CD14-positive monocyte (primary cell): ENCODE measurements at regions not wholly inside any gene's neighbourhood (a gene's known extent, or its start where the extent isn't known, plus 50 kb on each side); places are given as distances from the start of the nearest gene placed in this dataset.

ENCODE experiments used
- DNase-seq, 3 donors: peaks; one replicate each; pipeline ENCODE4 v3.0.0-alpha.2; 2011 to 2022
- H2AFZ ChIP-seq: 2 replicates; pipeline ENCODE4 v1.6.0; 2012; ENCODE audit warnings: mild to moderate bottlenecking, low read depth, low read length, inconsistent platforms; ENCODE audit not compliant: insufficient read depth, poor library complexity, severe bottlenecking
- H3K27ac ChIP-seq, 2 donors: 1 replicate in 1 of 2; 2 replicates in 1 of 2; pipeline ENCODE4 v1.5.1; 2012 to 2013; ENCODE audit warnings: low read length in 2 of 2, control low read depth in 1 of 2, inconsistent platforms in 1 of 2, low read depth in 1 of 2, mild to moderate bottlenecking in 1 of 2
- H3K27me3 ChIP-seq, 2 donors: one replicate each; pipeline versions ENCODE4 v1.6.0 to v1.6.1; 2011 to 2013; ENCODE audit warnings: low read length in 2 of 2; ENCODE audit not compliant: control insufficient read depth in 2 of 2, insufficient read depth in 2 of 2
- H3K36me3 ChIP-seq, 2 donors: replicated peaks in 1 of 2; 1 replicate in 1 of 2; 2 replicates in 1 of 2; pipeline versions ENCODE4 v1.5.1 to v1.6.1; 2012 to 2013; ENCODE audit warnings: low read length in 2 of 2, control low read depth in 1 of 2, inconsistent platforms in 1 of 2, mild to moderate bottlenecking in 1 of 2; ENCODE audit not compliant: insufficient read depth in 2 of 2, control insufficient read depth in 1 of 2
- H3K4me1 ChIP-seq, 2 donors: 1 replicate in 1 of 2; 2 replicates in 1 of 2; pipeline versions ENCODE4 v1.5.1 to v1.6.1; 2012 to 2013; ENCODE audit warnings: low read length in 2 of 2, control low read depth in 1 of 2, inconsistent platforms in 1 of 2, mild to moderate bottlenecking in 1 of 2, moderate library complexity in 1 of 2; ENCODE audit not compliant: insufficient read depth in 2 of 2, control insufficient read depth in 1 of 2
- H3K4me2 ChIP-seq: replicated peaks from 2 replicates; pipeline ENCODE3; 2012; ENCODE audit warnings: low read length, moderate library complexity, mild to moderate bottlenecking; ENCODE audit not compliant: poor library complexity, severe bottlenecking; ENCODE audit errors: extremely low read depth
- H3K4me3 ChIP-seq, 3 experiments: fragments of 200-600 bp in 1 of 3; sonication (generic) in 1 of 3; replicated peaks in 1 of 3; 1 replicate in 2 of 3; 2 replicates in 1 of 3; pipeline ENCODE4 v1.5.1; 2011 to 2013; ENCODE audit warnings: low read length in 3 of 3, mild to moderate bottlenecking in 3 of 3, control low read depth in 2 of 3, low read depth in 2 of 3, inconsistent platforms in 1 of 3, moderate library complexity in 1 of 3
- H3K79me2 ChIP-seq: 2 replicates; pipeline ENCODE4 v1.6.0; 2012; ENCODE audit warnings: mild to moderate bottlenecking, control low read depth, inconsistent platforms, low read length, moderate library complexity; ENCODE audit not compliant: insufficient read depth
- H3K9ac ChIP-seq: 2 replicates; pipeline ENCODE4 v1.6.0; 2017; ENCODE audit warnings: low read length, mild to moderate bottlenecking; ENCODE audit not compliant: insufficient read depth, poor library complexity, severe bottlenecking
- H3K9me3 ChIP-seq, 2 donors: replicated peaks in 1 of 2; 1 replicate in 1 of 2; 2 replicates in 1 of 2; pipeline versions ENCODE4 v1.5.1 to v1.6.1; 2012 to 2013; ENCODE audit warnings: low read length in 2 of 2, control low read depth in 1 of 2; ENCODE audit not compliant: control insufficient read depth in 1 of 2, insufficient read depth in 1 of 2
- H4K20me1 ChIP-seq: 2 replicates; pipeline ENCODE4 v1.6.0; 2012; ENCODE audit warnings: mild to moderate bottlenecking, low read length, control low read depth, moderate library complexity; ENCODE audit not compliant: insufficient read depth
- H3K27ac Mint-ChIP-seq, 7 donors: one replicate each; pipeline ENCODE4 v1.8.0; 2020; ENCODE audit warnings: mild to moderate bottlenecking in 7 of 7, mixed read lengths in 7 of 7, moderate library complexity in 6 of 7, inconsistent platforms in 2 of 7
- H3K27me3 Mint-ChIP-seq, 3 donors: one replicate each; pipeline ENCODE4 v1.8.0; 2021 to 2022; ENCODE audit warnings: low read depth in 3 of 3, mild to moderate bottlenecking in 3 of 3, mixed read lengths in 3 of 3, moderate library complexity in 3 of 3, inconsistent platforms in 1 of 3
- H3K36me3 Mint-ChIP-seq, 2 donors: one replicate each; pipeline ENCODE4 v1.8.0; 2020; ENCODE audit warnings: mixed read lengths in 2 of 2, inconsistent platforms in 1 of 2, mild to moderate bottlenecking in 1 of 2
- H3K4me1 Mint-ChIP-seq: one replicate; pipeline ENCODE4 v1.8.0; 2020; ENCODE audit warnings: mild to moderate bottlenecking, mixed read lengths
- H3K4me3 Mint-ChIP-seq, 2 donors: one replicate each; pipeline ENCODE4 v1.8.0; 2020; ENCODE audit warnings: mild to moderate bottlenecking in 2 of 2, mixed read lengths in 2 of 2, moderate library complexity in 1 of 2
- H3K9me3 Mint-ChIP-seq, 7 donors: one replicate each; pipeline ENCODE4 v1.8.0; 2020 to 2022; ENCODE audit warnings: mixed read lengths in 7 of 7, mild to moderate bottlenecking in 6 of 7, moderate library complexity in 6 of 7, inconsistent platforms in 2 of 7
- CTCF ChIP-seq: fragments of 200-600 bp; IDR thresholded peaks from one replicate; pipeline ENCODE4 v1.8.0; 2022; ENCODE audit warnings: antibody characterized with exemption, mild to moderate bottlenecking
- WGBS: methylation state at CpG from one replicate; pipeline ENCODE4 v1.1.5; 2013; ENCODE audit warnings: missing lambda C conversion rate; ENCODE audit not compliant: insufficient coverage; 5-methylcytosine and 5-hydroxymethylcytosine counted together
- intact Hi-C, 2 donors: fragments of 100-400 bp; cut with micrococcal nuclease; formaldehyde crosslinking; loops; one replicate each; pipeline versions ENCODE4 v1.15.0 to v1.15.1; 2023

- Mint-ChIP-seq H3K9me3 (peaks cover 0 to 4% (median 0%) of the 10 kb centered on the region in 7 donors), H3K27ac (no peak overlapping the region), H3K4me1 (no peaks in the 10 kb centered on the region), H3K36me3 (no peaks in the 10 kb centered on the region), H3K27me3 (peaks cover 0 to 3% (median 0%) of the 10 kb centered on the region in 3 donors), H3K4me3 (no peak overlapping the region)
- H3K4me2 ChIP-seq: no peak overlapping the region
- no peaks in the 10 kb centered on the region for H3K36me3 ChIP-seq
- H2AFZ ChIP-seq: no peak overlapping the region
- DNase-seq: no peak
- H3K4me1 ChIP-seq: no peaks in the 10 kb centered on the region
- no peak for TF ChIP-seq CTCF
- H3K27me3 ChIP-seq: no peaks in the 10 kb centered on the region
- no peaks in the 10 kb centered on the region for H4K20me1 ChIP-seq
- H3K9me3 ChIP-seq: no peaks in the 10 kb centered on the region
- intact Hi-C loops: no loop called here
- H3K9ac ChIP-seq: no peak overlapping the region
- H3K79me2 ChIP-seq: no peaks in the 10 kb centered on the region
- WGBS: 44% methylated on average over 3 of the region's 5 CpGs
- no peak overlapping the region for H3K27ac ChIP-seq
- no peak overlapping the region for H3K4me3 ChIP-seq
These were observed 133.7 kb downstream of the NMUR2 start for GRCh38 chr5:152271420-152271819.

- Histone ChIP-seq H4K20me1 (no peaks in the 10 kb centered on the region), H3K79me2 (no peaks in the 10 kb centered on the region), H3K4me2 (no peak overlapping the region), H3K36me3 (no peaks in the 10 kb centered on the region), H3K27me3 (no peaks in the 10 kb centered on the region), H3K9me3 (no peaks in the 10 kb centered on the region), H3K9ac (no peak overlapping the region), H3K27ac (no peak overlapping the region), H2AFZ (no peak overlapping the region), H3K4me1 (no peaks in the 10 kb centered on the region), H3K4me3 (no peak overlapping the region)
- TF ChIP-seq CTCF: no peak
- Mint-ChIP-seq H3K27me3 (no peaks in the 10 kb centered on the region), H3K4me1 (no peaks in the 10 kb centered on the region), H3K4me3 (no peak overlapping the region), H3K36me3 (no peaks in the 10 kb centered on the region), H3K27ac (no peak overlapping the region), H3K9me3 (peaks cover 0 to 2% (median 0%) of the 10 kb centered on the region in 7 donors)
- 73% methylated on average over 2 of the region's 2 CpGs for WGBS
- intact Hi-C loops: no loop called here
- DNase-seq: no peak
These were observed 135.0 kb downstream of the NMUR2 start for GRCh38 chr5:152270096-152270495.
